GM13976 (cell line): ENCODE measurements at regions not wholly inside any gene's neighbourhood (a gene's known extent, or its start where the extent isn't known, plus 50 kb on each side); places are given as distances from the start of the nearest gene placed in this dataset.

Experiments used
- DNase-seq: peaks from one replicate; pipeline ENCODE4 v3.0.0; 2012; ENCODE audit warnings: low spot score
- in situ Hi-C: fragments of 300-500 bp; cut with MboI; formaldehyde crosslinking; loops from one replicate; pipeline ENCODE4 v1.12.0; 2022; ENCODE audit warnings: low sequenced_read_pairs, mixed read lengths, inconsistent platforms; ENCODE audit not compliant: unreplicated experiment
- TF ChIP-seq, protein P1 (sequence below): IDR thresholded peaks from 2 replicates; pipeline ENCODE4 v1.5.1; 2012; ENCODE audit warnings: borderline replicate concordance, mild to moderate bottlenecking; ENCODE audit not compliant: insufficient read depth; ENCODE audit errors: extremely low read depth, missing control alignments, control extremely low read depth

DNA sequence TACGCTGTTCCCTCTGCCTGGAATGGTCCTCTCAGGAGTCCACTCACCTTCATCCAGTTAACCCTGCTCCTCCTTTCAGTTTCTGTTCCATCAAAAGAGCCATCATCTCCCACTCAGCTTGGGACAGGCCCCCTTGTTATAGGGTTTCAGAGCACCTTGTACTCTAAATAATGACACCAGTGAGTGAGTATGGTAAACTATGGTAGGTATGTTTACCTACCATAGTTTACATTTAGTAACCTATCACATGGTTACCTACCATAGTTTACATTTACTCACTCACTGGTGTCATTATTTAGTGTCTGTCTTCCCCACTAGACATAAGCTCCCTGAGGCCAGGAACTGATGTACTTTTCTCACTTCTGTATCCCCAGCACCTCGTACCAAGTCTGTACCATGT lies 130.2 kb upstream of the SESN3 start:
- DNase-seq: no peak
- TF ChIP-seq, protein P1, sequence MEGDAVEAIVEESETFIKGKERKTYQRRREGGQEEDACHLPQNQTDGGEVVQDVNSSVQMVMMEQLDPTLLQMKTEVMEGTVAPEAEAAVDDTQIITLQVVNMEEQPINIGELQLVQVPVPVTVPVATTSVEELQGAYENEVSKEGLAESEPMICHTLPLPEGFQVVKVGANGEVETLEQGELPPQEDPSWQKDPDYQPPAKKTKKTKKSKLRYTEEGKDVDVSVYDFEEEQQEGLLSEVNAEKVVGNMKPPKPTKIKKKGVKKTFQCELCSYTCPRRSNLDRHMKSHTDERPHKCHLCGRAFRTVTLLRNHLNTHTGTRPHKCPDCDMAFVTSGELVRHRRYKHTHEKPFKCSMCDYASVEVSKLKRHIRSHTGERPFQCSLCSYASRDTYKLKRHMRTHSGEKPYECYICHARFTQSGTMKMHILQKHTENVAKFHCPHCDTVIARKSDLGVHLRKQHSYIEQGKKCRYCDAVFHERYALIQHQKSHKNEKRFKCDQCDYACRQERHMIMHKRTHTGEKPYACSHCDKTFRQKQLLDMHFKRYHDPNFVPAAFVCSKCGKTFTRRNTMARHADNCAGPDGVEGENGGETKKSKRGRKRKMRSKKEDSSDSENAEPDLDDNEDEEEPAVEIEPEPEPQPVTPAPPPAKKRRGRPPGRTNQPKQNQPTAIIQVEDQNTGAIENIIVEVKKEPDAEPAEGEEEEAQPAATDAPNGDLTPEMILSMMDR: no peak
- in situ Hi-C loops: no loop called here

DNA sequence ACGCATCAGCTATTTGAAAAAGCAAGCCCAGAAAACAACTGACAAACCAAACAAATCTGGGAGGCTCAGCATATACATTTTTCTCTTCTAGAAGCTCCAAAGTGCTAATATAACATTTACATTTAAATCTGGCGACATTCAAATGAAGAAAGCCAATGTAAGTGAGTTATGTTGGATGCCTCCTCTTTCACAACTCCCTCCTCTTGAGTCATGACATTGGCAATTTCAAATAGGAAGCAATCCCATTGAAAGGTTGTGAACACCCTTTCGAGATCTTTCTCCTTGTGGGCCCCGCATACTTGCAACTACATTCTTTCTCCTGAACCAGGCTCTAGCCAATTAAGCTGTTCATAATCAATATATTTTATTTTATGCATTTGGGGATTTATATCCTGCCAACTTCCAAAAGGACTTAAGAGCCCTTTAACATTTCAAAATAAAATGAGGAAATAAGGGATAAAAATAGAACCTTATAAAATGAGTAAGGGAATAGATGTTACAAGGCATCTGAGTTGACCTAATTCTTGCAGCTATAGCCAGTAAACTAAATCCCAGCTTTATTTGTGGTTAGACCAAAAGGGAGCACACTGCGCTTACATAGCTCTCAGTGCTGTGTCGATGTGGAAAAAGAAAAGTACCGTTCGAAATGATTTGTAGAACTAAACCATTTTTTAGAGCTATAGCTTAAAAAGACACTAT lies 129.5 kb upstream of the SESN3 start:
- no peak for DNase-seq
- TF ChIP-seq, protein P1: no peak
- in situ Hi-C loops: no loop called here

DNA sequence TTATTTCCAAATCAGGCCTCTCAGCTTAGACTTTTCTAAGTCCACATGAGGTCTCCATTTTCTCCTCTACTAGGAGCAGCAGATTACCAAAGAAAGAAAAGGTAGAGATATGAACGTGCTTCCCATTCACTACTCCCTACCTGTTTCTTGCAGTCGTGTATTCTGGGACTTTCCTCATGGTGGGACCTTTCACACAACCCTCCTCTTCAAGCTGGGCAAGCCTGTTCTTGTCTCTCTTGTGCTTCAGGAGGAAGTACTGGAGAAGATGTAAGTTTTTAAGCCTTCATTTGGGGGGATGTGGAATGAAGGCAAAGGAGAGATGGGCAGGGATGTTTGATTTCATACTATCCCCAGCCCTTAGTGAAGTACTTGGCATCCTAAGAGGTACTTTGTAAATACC lies 128.8 kb upstream of the SESN3 start:
- TF ChIP-seq, protein P1: no peak
- no peak for DNase-seq
- in situ Hi-C loops: no loop called here

DNA sequence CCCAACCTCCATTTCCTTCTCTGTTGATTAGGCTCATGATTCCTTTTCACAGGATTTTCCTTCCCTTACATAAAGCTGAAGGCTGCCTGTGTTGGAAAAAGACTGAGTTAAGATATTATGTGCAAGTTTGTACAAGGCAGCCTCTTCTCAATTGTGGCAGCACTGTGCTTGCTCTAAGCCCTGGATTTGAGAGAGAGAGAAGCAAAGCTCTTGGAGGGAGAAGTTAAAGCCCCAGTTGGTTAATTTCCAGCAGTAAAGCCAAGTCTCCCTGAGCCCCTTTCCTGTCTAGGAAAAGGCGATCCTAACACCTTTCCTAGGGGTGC lies 128.3 kb upstream of the SESN3 start:
- DNase-seq: no peak
- TF ChIP-seq, protein P1: no peak
- in situ Hi-C loops: no loop called here

DNA sequence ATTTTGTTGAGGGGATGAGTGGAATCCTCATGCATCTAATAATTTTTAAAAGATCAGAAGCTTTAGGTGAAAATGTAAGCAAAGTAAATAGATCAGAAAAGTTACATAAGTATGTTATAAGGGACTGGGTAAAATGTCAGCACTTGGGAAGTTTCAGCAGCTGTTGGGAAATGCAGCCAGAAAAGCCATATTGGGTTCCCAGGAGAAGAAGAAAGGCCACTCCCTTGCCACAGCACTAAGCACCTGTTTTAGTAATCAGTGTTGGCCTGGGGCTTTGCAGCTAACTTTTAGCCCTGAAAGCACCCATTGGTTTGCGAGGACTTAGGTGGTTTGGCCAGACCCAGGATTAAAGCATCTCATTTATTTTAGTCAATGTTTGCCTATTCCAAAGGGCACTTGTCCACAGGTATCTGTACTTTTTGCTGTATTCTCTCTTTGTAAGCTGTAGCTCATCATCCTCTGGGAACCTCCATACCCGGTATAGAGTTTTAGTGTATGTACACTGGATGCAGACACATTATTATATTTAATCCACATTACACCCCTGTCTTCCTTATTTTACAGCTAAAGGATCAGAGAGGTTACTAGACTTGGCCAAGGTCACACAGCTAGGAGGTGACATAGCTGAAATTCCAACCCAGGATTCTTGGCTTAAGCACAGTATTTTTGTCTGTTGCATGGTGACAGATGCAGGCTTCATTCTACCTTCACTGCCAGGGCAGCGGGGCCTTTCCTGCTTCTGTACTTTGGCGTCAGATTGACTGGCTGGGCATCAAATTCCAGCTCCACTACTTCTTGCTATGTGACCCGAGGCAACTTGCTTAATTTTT lies 127.7 kb upstream of the SESN3 start:
- in situ Hi-C loops: no loop called here
- TF ChIP-seq, protein P1: no peak
- DNase-seq: no peak

DNA sequence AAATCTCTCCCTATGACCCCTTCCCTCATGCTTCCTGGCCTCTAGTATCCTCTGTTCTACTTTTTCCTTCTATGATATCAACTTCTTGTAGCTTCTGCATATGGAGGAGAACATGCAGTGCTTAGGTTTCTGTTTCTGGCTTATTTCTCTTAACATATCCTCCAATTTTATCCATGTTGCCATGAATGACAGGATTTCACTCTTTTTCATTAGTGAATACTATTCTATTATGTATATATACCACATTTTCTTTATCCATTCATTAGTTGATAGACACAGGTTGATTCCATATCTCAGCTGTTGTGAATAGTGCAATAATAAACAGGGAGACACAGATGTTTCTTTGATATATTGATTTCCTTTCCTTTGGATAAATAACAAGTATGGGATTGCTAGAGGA lies 123.3 kb upstream of the SESN3 start:
- TF ChIP-seq, protein P1: no peak
- in situ Hi-C loops: no loop called here
- DNase-seq: no peak

DNA sequence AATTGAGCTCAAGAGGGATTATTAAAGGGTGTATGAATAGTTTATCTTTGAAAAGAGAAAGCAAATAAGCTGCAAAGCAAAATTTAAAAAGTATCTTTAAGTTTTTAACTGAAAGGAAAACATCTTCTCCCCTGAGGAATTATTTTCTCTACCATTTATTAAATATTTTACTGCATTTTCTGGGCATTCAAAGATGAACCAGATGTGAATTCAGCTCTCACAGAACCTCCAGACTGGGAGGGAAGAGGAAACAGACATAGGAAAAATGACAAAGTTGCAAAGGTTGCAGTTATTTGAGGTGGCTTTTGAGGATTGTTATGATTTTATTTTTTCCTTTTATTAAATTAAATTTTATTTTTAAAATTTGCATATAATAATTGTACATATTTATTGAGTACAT lies 122.7 kb upstream of the SESN3 start:
- in situ Hi-C loops: no loop called here
- no peak for DNase-seq
- TF ChIP-seq, protein P1: no peak
